Activated CD4-positive, alpha-beta T cell treated with anti-CD3 and anti-CD28 coated beads, Interleukin-2, amount 50 U/mL, for 16 hours (primary cell): ENCODE measurements at regions not wholly inside any gene's neighbourhood (a gene's known extent, or its start where the extent isn't known, plus 50 kb on each side); places are given as distances from the start of the nearest gene placed in this dataset.

Source experiments
- DNase-seq: peaks from one replicate; pipeline ENCODE4 v3.0.0-alpha.2; 2020

- DNase-seq: no peak
Measured at GRCh38 chr14:85391455-85391854, 138.5 kb upstream of the FLRT2 start.

GRCh38 chr14:85391892-85392291, 138.1 kb upstream of the FLRT2 start:
- peak; percentile 12 for DNase-seq

GRCh38 chr14:85399186-85399585, 130.8 kb upstream of the FLRT2 start:
- no peak for DNase-seq

- no peak for DNase-seq
Measured at GRCh38 chr14:85400678-85401077, 129.3 kb upstream of the FLRT2 start.

- DNase-seq: no peak
Measured at GRCh38 chr14:85401384-85401783, 128.6 kb upstream of the FLRT2 start.

GRCh38 chr14:85402569-85403162, 127.3 kb upstream of the FLRT2 start:
- DNase-seq: no peak

- no peak for DNase-seq
Measured at GRCh38 chr14:85409481-85410210, 120.3 kb upstream of the FLRT2 start.

- no peak for DNase-seq
Measured at GRCh38 chr14:85412756-85413155, 117.2 kb upstream of the FLRT2 start.

GRCh38 chr14:85413836-85414526, 116.0 kb upstream of the FLRT2 start:
- DNase-seq: no peak

- no peak for DNase-seq
Measured at GRCh38 chr14:85415015-85415712, 114.8 kb upstream of the FLRT2 start.

- DNase-seq: no peak
Measured at GRCh38 chr14:85416771-85417170, 113.2 kb upstream of the FLRT2 start.

GRCh38 chr14:85417396-85417795, 112.5 kb upstream of the FLRT2 start:
- no peak for DNase-seq

- no peak for DNase-seq
Measured at GRCh38 chr14:85418721-85419120, 111.2 kb upstream of the FLRT2 start.

GRCh38 chr14:85420278-85420677, 109.7 kb upstream of the FLRT2 start:
- no peak for DNase-seq

- no peak for DNase-seq
Measured at GRCh38 chr14:85420707-85421106, 109.2 kb upstream of the FLRT2 start.

GRCh38 chr14:85421186-85421877, 108.6 kb upstream of the FLRT2 start:
- no peak for DNase-seq

- no peak for DNase-seq
Measured at GRCh38 chr14:85423889-85424288, 106.1 kb upstream of the FLRT2 start.

GRCh38 chr14:85425507-85425906, 104.4 kb upstream of the FLRT2 start:
- DNase-seq: no peak

- DNase-seq: no peak
Measured at GRCh38 chr14:85426068-85426935, 103.6 kb upstream of the FLRT2 start.

GRCh38 chr14:85428926-85429325, 101.0 kb upstream of the FLRT2 start:
- no peak for DNase-seq

- DNase-seq: no peak
Measured at GRCh38 chr14:85437148-85437547, 92.8 kb upstream of the FLRT2 start.

GRCh38 chr14:85438001-85438400, 91.9 kb upstream of the FLRT2 start:
- no peak for DNase-seq
